Mucosa of rectum (tissue), 2 donors: ENCODE measurements at regions not wholly inside any gene's neighbourhood (a gene's known extent, or its start where the extent isn't known, plus 50 kb on each side); places are given as distances from the start of the nearest gene placed in this dataset.

ENCODE experiments used
- H3K27ac ChIP-seq, 2 donors: one replicate each; pipeline ENCODE4 v1.7.0; 2013; ENCODE audit warnings: inconsistent platforms in 2 of 2, low read depth in 2 of 2, low read length in 2 of 2
- H3K27me3 ChIP-seq, 2 donors: one replicate each; pipeline ENCODE4 v1.7.0; 2013; ENCODE audit warnings: low read length in 2 of 2; ENCODE audit not compliant: control insufficient read depth in 2 of 2, insufficient read depth in 2 of 2
- H3K36me3 ChIP-seq, 2 donors: one replicate each; pipeline ENCODE4 v1.7.0; 2013; ENCODE audit warnings: low read length in 2 of 2; ENCODE audit not compliant: control insufficient read depth in 2 of 2, insufficient read depth in 2 of 2
- H3K4me1 ChIP-seq, 2 donors: one replicate each; pipeline ENCODE4 v1.7.0; 2013; ENCODE audit warnings: low read length in 2 of 2, mild to moderate bottlenecking in 1 of 2; ENCODE audit not compliant: control insufficient read depth in 2 of 2, insufficient read depth in 2 of 2
- H3K4me3 ChIP-seq, 2 donors: one replicate each; pipeline ENCODE4 v1.7.0; 2013; ENCODE audit warnings: low read length in 2 of 2
- H3K9ac ChIP-seq, 2 donors: one replicate each; pipeline ENCODE4 v1.7.0; 2013; ENCODE audit warnings: low read length in 2 of 2, low read depth in 1 of 2, mild to moderate bottlenecking in 1 of 2
- H3K9me3 ChIP-seq, 2 donors: one replicate each; pipeline ENCODE4 v1.7.0; 2013; ENCODE audit warnings: low read length in 2 of 2; ENCODE audit not compliant: control insufficient read depth in 2 of 2
- donor health status: healthy.
- donor health status: Normal muscosa, but diverticular disease.

DNA sequence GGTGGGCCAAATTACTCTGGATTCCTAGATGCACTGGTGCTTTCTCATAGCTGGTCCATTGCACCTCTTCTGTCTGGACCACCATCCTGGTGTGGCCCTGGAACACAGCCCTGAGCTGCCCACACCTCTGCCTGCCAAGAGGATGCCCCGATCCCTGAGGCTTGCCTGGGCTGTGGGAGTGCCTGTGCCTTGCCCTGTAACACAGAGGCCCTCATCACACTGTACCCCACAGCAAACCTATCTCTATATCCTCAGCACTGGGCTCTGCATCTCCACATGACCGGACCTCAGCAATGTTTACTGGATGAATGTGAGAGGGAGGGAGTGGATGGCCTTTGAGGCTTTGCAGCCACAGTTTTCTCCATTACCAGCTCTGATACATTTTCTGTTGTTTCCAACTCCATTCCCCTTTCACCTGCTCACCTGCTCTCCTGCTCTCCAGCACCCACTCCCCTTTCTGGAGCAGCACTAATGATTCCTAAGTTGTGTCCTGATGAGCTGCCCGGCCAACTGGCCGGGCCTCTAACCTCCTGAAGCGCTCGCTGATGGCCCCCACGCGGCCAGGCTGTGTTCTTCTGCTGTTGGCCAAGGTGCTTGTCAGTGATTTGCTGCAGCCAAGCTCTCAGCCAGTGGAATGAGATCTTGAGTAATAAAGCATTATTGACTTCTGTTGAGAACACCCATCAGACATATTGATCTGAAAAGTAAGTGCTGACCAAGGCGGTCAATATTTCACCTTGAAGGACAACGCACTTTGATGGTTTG lies 232.6 kb downstream of the TEX29 start:
- no peaks in the 10 kb centered on the region for H3K27me3 ChIP-seq

DNA sequence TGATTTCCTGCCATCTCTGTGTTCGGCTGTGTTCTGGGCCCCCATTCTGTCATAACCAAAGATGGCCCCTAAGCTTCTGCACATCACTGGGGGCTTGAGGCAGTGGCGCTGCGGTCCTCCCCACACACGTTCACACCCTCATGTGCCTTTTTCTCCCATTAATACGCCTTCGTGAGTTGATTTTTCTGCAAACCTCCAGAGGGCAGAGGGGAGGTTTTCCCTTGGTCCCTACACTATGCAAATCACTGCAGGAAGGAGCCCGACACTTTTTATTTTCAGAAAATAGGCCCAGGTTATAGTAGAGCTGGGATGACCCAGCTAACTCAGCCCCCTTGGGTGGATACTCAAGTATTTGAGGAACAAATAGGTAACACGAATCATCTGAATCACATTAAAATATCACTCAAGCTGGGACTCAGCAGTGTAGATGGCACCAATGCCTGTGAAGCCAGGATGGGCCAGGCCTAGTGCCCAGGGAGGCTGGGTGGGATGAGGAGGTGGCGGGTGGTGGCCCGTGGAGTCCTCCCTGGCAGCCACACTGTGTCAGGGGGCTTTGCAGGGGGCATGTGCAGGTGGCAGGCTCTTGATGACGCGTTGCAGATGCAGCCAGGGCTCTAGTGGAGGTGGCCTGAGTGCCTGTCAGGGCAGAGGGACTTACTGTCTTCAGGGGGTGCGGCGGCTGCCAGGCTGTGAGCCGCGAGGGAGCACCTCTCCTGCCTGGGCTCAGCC lies 234.3 kb downstream of the TEX29 start:
- no peaks in the 10 kb centered on the region for H3K4me1 ChIP-seq
- H3K27me3 ChIP-seq = no peaks in the 10 kb centered on the region
- H3K36me3 ChIP-seq = no peaks in the 10 kb centered on the region
- no peak overlapping the region for H3K9ac ChIP-seq
- no peak overlapping the region for H3K27ac ChIP-seq
- H3K9me3 ChIP-seq = no peaks in the 10 kb centered on the region
- H3K4me3 ChIP-seq = no peak overlapping the region

More for the DNA sequence above, 232.6 kb downstream of the TEX29 start:
- Histone ChIP-seq H3K4me1 (no peaks in the 10 kb centered on the region), H3K9ac (no peak overlapping the region), H3K36me3 (no peaks in the 10 kb centered on the region), H3K27ac (no peak overlapping the region), H3K4me3 (no peak overlapping the region), H3K9me3 (no peaks in the 10 kb centered on the region)

DNA sequence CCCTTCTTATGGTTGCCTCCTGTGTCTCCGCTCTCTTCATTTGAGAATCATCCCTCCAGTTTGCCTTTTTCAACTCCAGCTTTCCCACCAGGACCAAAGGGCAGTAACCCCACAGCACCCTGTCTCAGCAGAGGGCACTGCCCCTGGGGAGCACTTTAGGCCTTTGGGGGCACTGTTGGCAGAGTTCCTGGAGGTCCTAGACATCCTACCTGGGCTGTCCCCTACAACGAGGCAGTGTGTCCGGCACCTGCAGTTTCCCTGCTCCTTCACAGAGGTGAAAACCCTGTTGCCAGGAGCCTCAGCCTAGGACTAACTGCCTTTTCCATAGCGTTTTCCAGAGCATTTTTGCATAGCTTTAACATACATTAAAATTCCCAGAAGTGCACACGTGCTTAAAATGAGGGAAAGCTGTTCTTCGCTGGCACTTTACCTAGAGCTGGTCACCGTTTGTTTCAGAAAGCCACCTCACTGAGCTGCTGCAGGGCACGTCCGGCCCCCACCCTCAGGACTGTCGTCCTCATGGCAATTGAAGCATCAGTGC lies 234.9 kb downstream of the TEX29 start:
- H3K27me3 ChIP-seq = no peaks in the 10 kb centered on the region
- H3K4me1 ChIP-seq = no peaks in the 10 kb centered on the region
- H3K4me3 ChIP-seq = no peak overlapping the region
- H3K36me3 ChIP-seq = no peaks in the 10 kb centered on the region
- no peak overlapping the region for H3K27ac ChIP-seq
- H3K9ac ChIP-seq = no peak overlapping the region
- no peaks in the 10 kb centered on the region for H3K9me3 ChIP-seq

DNA sequence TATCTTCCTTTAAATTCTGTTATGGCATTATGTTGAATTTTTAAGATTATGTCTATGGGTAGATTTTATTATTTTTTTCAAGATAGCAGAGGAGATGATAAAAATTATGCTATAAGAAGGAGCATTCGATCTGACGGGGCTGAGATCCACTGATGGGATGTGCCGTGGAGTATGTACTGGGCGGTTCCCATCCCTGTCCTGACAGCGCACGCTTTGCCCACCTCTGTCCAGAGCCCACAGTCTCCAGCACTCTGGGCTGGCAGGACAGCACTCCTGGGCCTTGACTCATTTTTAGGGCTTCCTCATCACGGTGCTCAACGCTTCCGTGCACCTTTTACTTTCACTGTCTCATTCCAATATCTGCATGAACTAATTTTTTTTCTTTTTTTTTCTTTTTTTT lies 235.5 kb downstream of the TEX29 start:
- Histone ChIP-seq H3K4me1 (no peaks in the 10 kb centered on the region), H3K36me3 (no peaks in the 10 kb centered on the region), H3K9me3 (no peaks in the 10 kb centered on the region), H3K4me3 (no peak overlapping the region), H3K27me3 (no peaks in the 10 kb centered on the region), H3K27ac (no peak overlapping the region), H3K9ac (no peak overlapping the region)

DNA sequence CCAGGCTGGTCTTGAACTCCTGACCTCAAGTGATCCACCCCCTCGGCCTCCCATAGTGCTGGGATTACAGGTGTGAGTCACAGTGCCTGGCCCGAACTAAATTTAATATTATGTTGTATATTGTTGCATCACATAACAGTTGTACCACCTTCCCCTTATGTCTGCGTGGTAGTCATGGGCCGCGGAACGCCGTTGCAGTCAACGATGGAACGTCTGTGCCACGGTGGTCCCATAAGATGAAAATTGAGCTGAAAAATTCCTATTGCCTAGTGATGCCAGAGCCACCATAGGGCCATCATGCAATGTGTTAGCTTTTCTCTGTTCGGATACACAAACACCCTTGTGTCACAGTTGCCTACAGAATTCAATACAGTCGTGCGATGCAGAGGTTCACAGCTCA lies 236.1 kb downstream of the TEX29 start:
- Histone ChIP-seq H3K4me1 (no peaks in the 10 kb centered on the region), H3K9ac (no peak overlapping the region), H3K27me3 (no peaks in the 10 kb centered on the region), H3K36me3 (no peaks in the 10 kb centered on the region), H3K27ac (no peak overlapping the region), H3K9me3 (no peaks in the 10 kb centered on the region), H3K4me3 (no peak overlapping the region)

- H3K4me1 ChIP-seq = no peaks in the 10 kb centered on the region
- no peak overlapping the region for H3K9ac ChIP-seq
- no peaks in the 10 kb centered on the region for H3K9me3 ChIP-seq
- no peak overlapping the region for H3K27ac ChIP-seq
- H3K27me3 ChIP-seq = no peaks in the 10 kb centered on the region
- no peaks in the 10 kb centered on the region for H3K36me3 ChIP-seq
- no peak overlapping the region for H3K4me3 ChIP-seq
These were observed 237.7 kb downstream of the TEX29 start for GRCh38 chr13:111557921-111558699.

GRCh38 chr13:111558700-111559088 lies 238.3 kb downstream of the TEX29 start:
- Histone ChIP-seq H3K9ac (no peak overlapping the region), H3K4me3 (no peak overlapping the region), H3K36me3 (no peaks in the 10 kb centered on the region), H3K9me3 (no peaks in the 10 kb centered on the region), H3K4me1 (no peaks in the 10 kb centered on the region), H3K27me3 (no peaks in the 10 kb centered on the region), H3K27ac (no peak overlapping the region)

DNA sequence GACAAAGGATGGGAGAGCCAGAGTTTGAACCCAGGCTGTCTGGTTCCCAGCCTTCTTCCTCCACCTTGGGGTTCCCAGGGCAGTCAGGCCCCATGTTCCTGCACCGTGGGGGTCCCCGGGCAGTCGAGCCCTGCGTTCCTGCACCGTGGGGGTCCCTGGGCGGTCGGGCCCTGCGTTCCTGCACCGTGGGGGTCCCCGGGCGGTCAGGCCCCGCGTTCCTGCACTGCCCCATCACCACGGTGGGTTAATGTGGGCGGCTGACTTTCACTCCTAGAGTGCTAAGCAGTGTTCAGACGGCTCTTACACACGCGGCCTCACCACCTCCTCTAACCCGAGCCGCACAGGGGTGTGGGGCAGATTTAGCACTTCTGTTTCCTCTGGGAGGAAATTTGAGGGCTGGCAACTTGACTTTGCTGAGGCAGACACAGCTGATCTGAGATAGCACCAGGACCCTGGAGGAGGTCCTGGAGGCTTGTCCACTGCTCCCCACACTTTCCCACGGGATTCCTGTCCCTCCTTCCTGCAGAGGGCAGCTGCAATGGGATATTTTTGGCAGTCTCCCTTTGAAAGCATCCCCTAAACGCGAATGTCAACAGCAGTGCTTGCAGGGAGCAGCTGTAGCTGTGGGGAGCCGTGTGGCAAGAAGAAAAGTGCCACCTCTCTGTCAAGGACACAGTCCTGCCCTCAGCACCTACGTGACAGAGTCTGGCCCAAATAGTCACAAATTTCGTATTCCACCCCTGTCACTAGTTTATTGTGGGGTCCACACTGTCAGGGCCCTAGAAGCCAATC lies 239.4 kb downstream of the TEX29 start:
- no peak overlapping the region for H3K27ac ChIP-seq
- no peaks in the 10 kb centered on the region for H3K9me3 ChIP-seq
- no peaks in the 10 kb centered on the region for H3K4me1 ChIP-seq
- no peak overlapping the region for H3K9ac ChIP-seq
- H3K27me3 ChIP-seq = no peaks in the 10 kb centered on the region
- no peak overlapping the region for H3K4me3 ChIP-seq
- no peaks in the 10 kb centered on the region for H3K36me3 ChIP-seq

DNA sequence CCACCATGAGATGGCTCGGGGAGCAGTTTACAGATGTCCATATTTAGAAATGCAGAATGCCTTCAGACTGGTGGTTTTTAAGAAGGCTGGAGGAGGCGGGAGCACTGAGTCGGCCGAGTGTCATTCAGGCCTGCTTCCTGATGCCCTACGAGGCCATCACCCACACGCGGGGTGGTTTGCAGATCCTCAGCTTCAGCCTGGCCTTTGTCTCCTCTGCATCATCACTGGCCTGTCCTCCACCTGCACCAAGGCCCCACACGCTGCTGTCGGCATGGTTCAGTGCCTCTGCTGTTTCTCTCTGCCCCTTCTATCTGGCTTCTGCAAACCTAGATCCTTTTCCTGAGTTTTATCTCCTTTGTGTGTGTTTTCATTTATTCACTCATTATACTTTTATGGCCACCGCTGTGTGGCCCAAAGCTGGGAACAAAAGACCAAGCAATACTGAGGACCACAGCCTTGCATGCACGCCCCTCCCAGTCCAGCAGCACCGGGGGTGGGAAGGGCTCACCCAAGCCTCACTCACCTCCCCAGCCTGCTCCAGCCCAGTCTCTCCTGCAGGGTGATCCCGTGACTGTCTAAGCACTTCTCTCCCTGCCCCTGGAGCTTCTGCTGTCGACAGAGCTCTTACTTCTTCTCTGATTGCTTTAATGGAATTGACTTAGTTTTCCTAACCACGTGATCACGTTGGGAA lies 240.8 kb downstream of the TEX29 start:
- no peak overlapping the region for H3K9ac ChIP-seq
- H3K4me3 ChIP-seq = no peak overlapping the region
- H3K4me1 ChIP-seq = no peaks in the 10 kb centered on the region
- H3K27ac ChIP-seq = no peak overlapping the region
- H3K27me3 ChIP-seq = no peaks in the 10 kb centered on the region
- H3K9me3 ChIP-seq = no peaks in the 10 kb centered on the region
- no peaks in the 10 kb centered on the region for H3K36me3 ChIP-seq
